ENCODE measurements at regions not wholly inside any gene's neighbourhood (a gene's known extent, or its start where the extent isn't known, plus 50 kb on each side); places are given as distances from the start of the nearest gene placed in this dataset.

- CTCF ChIA-PET = no interaction called here
- H3K9me3 ChIP-seq (ENCODE audit: control insufficient read depth, insufficient read depth, low read length) = no peaks in the 10 kb centered on the region
- no peak for DNase-seq (ENCODE audit: low read depth, low spot score)
These were observed 72.8 kb upstream of the MC4R start for GRCh38 chr18:60445341-60445740.

GRCh38 chr18:60446821-60447220 is 74.2 kb upstream of the MC4R start:
- H3K9me3 ChIP-seq (ENCODE audit: control insufficient read depth, insufficient read depth, low read length) = no peaks in the 10 kb centered on the region
- H3K27me3 ChIP-seq (ENCODE audit: control insufficient read depth, insufficient read depth, low read length) = no peaks in the 10 kb centered on the region
- ChIA-PET CTCF (no interaction called here), POLR2A (no interaction called here)
- TF ChIP-seq CTCF (IDR thresholded peaks at IDR 0.05; ENCODE audit: low read depth, low read length) = no peak
- H3K4me3 ChIP-seq (ENCODE audit: low read depth, low read length) = no peak overlapping the region
- no peak for DNase-seq (ENCODE audit: low read depth, low spot score)
- H3K27ac ChIP-seq (ENCODE audit: low read depth, low read length) = no peak overlapping the region

More at GRCh38 chr18:60445341-60445740, 72.8 kb upstream of the MC4R start:
- no peak for TF ChIP-seq CTCF (IDR thresholded peaks at IDR 0.05; ENCODE audit: low read depth, low read length)
- Histone ChIP-seq H3K27ac (ENCODE audit: low read depth, low read length) (no peak overlapping the region), H3K4me3 (ENCODE audit: low read depth, low read length) (no peak overlapping the region), H3K27me3 (ENCODE audit: control insufficient read depth, insufficient read depth, low read length) (no peaks in the 10 kb centered on the region)
- POLR2A ChIA-PET = no interaction called here

GRCh38 chr18:60448487-60449267 is 76.1 kb upstream of the MC4R start:
- H3K9me3 ChIP-seq (ENCODE audit: control insufficient read depth, insufficient read depth, low read length) = no peaks in the 10 kb centered on the region
- no peak overlapping the region for H3K4me3 ChIP-seq (ENCODE audit: low read depth, low read length)
- H3K27ac ChIP-seq (ENCODE audit: low read depth, low read length) = no peak overlapping the region
- POLR2A ChIA-PET = no interaction called here
- no peaks in the 10 kb centered on the region for H3K27me3 ChIP-seq (ENCODE audit: control insufficient read depth, insufficient read depth, low read length)
- DNase-seq (ENCODE audit: low read depth, low spot score) = no peak
- no peak for TF ChIP-seq CTCF (IDR thresholded peaks at IDR 0.05; ENCODE audit: low read depth, low read length)
- CTCF ChIA-PET = no interaction called here

- H3K27me3 ChIP-seq (ENCODE audit: control insufficient read depth, insufficient read depth, low read length) = no peaks in the 10 kb centered on the region
- no peak overlapping the region for H3K4me3 ChIP-seq (ENCODE audit: low read depth, low read length)
- TF ChIP-seq CTCF (IDR thresholded peaks at IDR 0.05; ENCODE audit: low read depth, low read length) = no peak
- H3K9me3 ChIP-seq (ENCODE audit: control insufficient read depth, insufficient read depth, low read length) = no peaks in the 10 kb centered on the region
- ChIA-PET CTCF (no interaction called here), POLR2A (no interaction called here)
- H3K27ac ChIP-seq (ENCODE audit: low read depth, low read length) = no peak overlapping the region
- DNase-seq (ENCODE audit: low read depth, low spot score) = no peak
These were observed 79.8 kb upstream of the MC4R start for GRCh38 chr18:60452421-60452820.

- no peak for TF ChIP-seq CTCF (IDR thresholded peaks at IDR 0.05; ENCODE audit: low read depth, low read length)
- Histone ChIP-seq H3K9me3 (ENCODE audit: control insufficient read depth, insufficient read depth, low read length) (no peaks in the 10 kb centered on the region), H3K27ac (ENCODE audit: low read depth, low read length) (no peak overlapping the region), H3K4me3 (ENCODE audit: low read depth, low read length) (no peak overlapping the region), H3K27me3 (ENCODE audit: control insufficient read depth, insufficient read depth, low read length) (no peaks in the 10 kb centered on the region)
- ChIA-PET POLR2A (no interaction called here), CTCF (no interaction called here)
- DNase-seq (ENCODE audit: low read depth, low spot score) = no peak
These were observed 94.1 kb upstream of the MC4R start for GRCh38 chr18:60466677-60467076.

Measured in AG04450 (cell line).